SH-SY5Y (cell line): ENCODE measurements at regions not wholly inside any gene's neighbourhood (a gene's known extent, or its start where the extent isn't known, plus 50 kb on each side); places are given as distances from the start of the nearest gene placed in this dataset.

Experiments
- GATA2 ChIP-seq: IDR thresholded peaks from 2 replicates; pipeline ENCODE4 v1.6.1; 2011; ENCODE audit warnings: mild to moderate bottlenecking, low read depth, low read length
- GATA3 ChIP-seq: IDR thresholded peaks from 2 replicates; pipeline ENCODE4 v1.6.1; 2011; ENCODE audit warnings: low read depth, mild to moderate bottlenecking, low read length, moderate library complexity

- TF ChIP-seq GATA2 (no peak), GATA3 (no peak)
These were observed 106.8 kb upstream of the DPT start for GRCh38 chr1:168835791-168836190.

- TF ChIP-seq GATA3 (no peak), GATA2 (no peak)
These were observed 107.5 kb upstream of the DPT start for GRCh38 chr1:168836469-168836868.

- TF ChIP-seq GATA2 (no peak), GATA3 (no peak)
These were observed 113.3 kb upstream of the DPT start for GRCh38 chr1:168842306-168842705.

- TF ChIP-seq GATA2 (no peak), GATA3 (no peak)
These were observed 113.9 kb upstream of the DPT start for GRCh38 chr1:168842916-168843315.

- no peak for TF ChIP-seq GATA3
- TF ChIP-seq GATA2, result no peak
These were observed 114.4 kb upstream of the DPT start for GRCh38 chr1:168843401-168843800.

- TF ChIP-seq GATA2, result no peak
- TF ChIP-seq GATA3, result no peak
These were observed 114.9 kb upstream of the DPT start for GRCh38 chr1:168843950-168844349.

GRCh38 chr1:168845140-168845539, 116.1 kb upstream of the DPT start:
- TF ChIP-seq GATA2, result no peak
- TF ChIP-seq GATA3, result no peak

- TF ChIP-seq GATA3 (no peak), GATA2 (no peak)
These were observed 119.0 kb upstream of the DPT start for GRCh38 chr1:168848051-168848450.

- no peak for TF ChIP-seq GATA2
- 0 out of 2 replicates have a peak, but pooled peaks have one; percentile 41 for TF ChIP-seq GATA3
These were observed 132.5 kb upstream of the DPT start for GRCh38 chr1:168861421-168862004.

GRCh38 chr1:168863772-168864171, 134.8 kb upstream of the DPT start:
- no peak for TF ChIP-seq GATA3

- TF ChIP-seq GATA2, result no peak
- TF ChIP-seq GATA3, result no peak
These were observed 135.3 kb upstream of the DPT start for GRCh38 chr1:168864266-168864665.

- TF ChIP-seq GATA3 (no peak), GATA2 (no peak)
These were observed 137.0 kb upstream of the DPT start for GRCh38 chr1:168865850-168866620.

- TF ChIP-seq GATA3, result no peak
- TF ChIP-seq GATA2, result no peak
These were observed 139.1 kb upstream of the DPT start for GRCh38 chr1:168867941-168868634.

GRCh38 chr1:168871531-168871930, 142.5 kb upstream of the DPT start:
- TF ChIP-seq GATA3 (no peak), GATA2 (no peak)

GRCh38 chr1:168875831-168876230, 146.8 kb upstream of the DPT start:
- TF ChIP-seq GATA3, result no peak
